ENCODE measurements at regions not wholly inside any gene's neighbourhood (a gene's known extent, or its start where the extent isn't known, plus 50 kb on each side); places are given as distances from the start of the nearest gene placed in this dataset.

GRCh38 chr3:178169421-178169820 is 366.8 kb upstream of the KCNMB2 start:
- H3K4me3 ChIP-seq (ENCODE audit: control insufficient read depth, low read depth, low read length): no peak overlapping the region
- peak; percentile 58 for DNase-seq (ENCODE audit: low read depth)
- no peak for TF ChIP-seq CTCF (conservative IDR thresholded peaks at IDR 0.05; ENCODE audit: control insufficient read depth, insufficient read depth, low read depth, low read length)

- no peak for TF ChIP-seq CTCF (conservative IDR thresholded peaks at IDR 0.05; ENCODE audit: control insufficient read depth, insufficient read depth, low read depth, low read length)
- H3K4me3 ChIP-seq (ENCODE audit: control insufficient read depth, low read depth, low read length): no peak overlapping the region
- DNase-seq (ENCODE audit: low read depth): peak; percentile 98
Observed at GRCh38 chr3:178170698-178171535, 365.3 kb upstream of the KCNMB2 start.

- no peak for DNase-seq (ENCODE audit: low read depth)
- TF ChIP-seq CTCF (conservative IDR thresholded peaks at IDR 0.05; ENCODE audit: control insufficient read depth, insufficient read depth, low read depth, low read length): no peak
- H3K4me3 ChIP-seq (ENCODE audit: control insufficient read depth, low read depth, low read length): no peak overlapping the region
Observed at GRCh38 chr3:178172121-178172520, 364.1 kb upstream of the KCNMB2 start.

- DNase-seq (ENCODE audit: low read depth): no peak
- TF ChIP-seq CTCF (conservative IDR thresholded peaks at IDR 0.05; ENCODE audit: control insufficient read depth, insufficient read depth, low read depth, low read length): no peak
- no peak overlapping the region for H3K4me3 ChIP-seq (ENCODE audit: control insufficient read depth, low read depth, low read length)
Observed at GRCh38 chr3:178174201-178174915, 361.9 kb upstream of the KCNMB2 start.

- DNase-seq (ENCODE audit: low read depth): no peak
- no peak for TF ChIP-seq CTCF (conservative IDR thresholded peaks at IDR 0.05; ENCODE audit: control insufficient read depth, insufficient read depth, low read depth, low read length)
Observed at GRCh38 chr3:178181088-178181487, 355.1 kb upstream of the KCNMB2 start.

GRCh38 chr3:178181784-178182183 is 354.5 kb upstream of the KCNMB2 start:
- no peak for TF ChIP-seq CTCF (conservative IDR thresholded peaks at IDR 0.05; ENCODE audit: control insufficient read depth, insufficient read depth, low read depth, low read length)
- no peak for DNase-seq (ENCODE audit: low read depth)
- no peak overlapping the region for H3K4me3 ChIP-seq (ENCODE audit: control insufficient read depth, low read depth, low read length)

More at GRCh38 chr3:178181088-178181487, 355.1 kb upstream of the KCNMB2 start:
- no peak overlapping the region for H3K4me3 ChIP-seq (ENCODE audit: control insufficient read depth, low read depth, low read length)
